ENCODE measurements at regions not wholly inside any gene's neighbourhood (a gene's known extent, or its start where the extent isn't known, plus 50 kb on each side); places are given as distances from the start of the nearest gene placed in this dataset.

GRCh38 chrX:39905946-39906345, 191.8 kb downstream of the BCOR start:
- TF ChIP-seq CTCF (IDR thresholded peaks at IDR 0.05) (no peak), POLR2A (IDR thresholded peaks at IDR 0.05) (no peak)
- Histone ChIP-seq H3K27ac (no peak overlapping the region), H3K4me3 (no peak overlapping the region), H3K27me3 (no peaks in the 10 kb centered on the region), H3K4me1 (peaks cover 0 to 14% (median 4%) of the 10 kb centered on the region in 4 donors), H3K36me3 (no peaks in the 10 kb centered on the region), H3K9me3 (no peaks in the 10 kb centered on the region)
- DNase-seq (ENCODE audit: low spot score in 2 of 2), result no peak
- WGBS, 2 donors, result 45 to 80% methylated on average over 11 of the region's 11 CpGs

GRCh38 chrX:39907964-39908661, 189.6 kb downstream of the BCOR start:
- peak; percentile 18 to 24 for DNase-seq (ENCODE audit: low spot score in 2 of 2)
- Histone ChIP-seq H3K27me3 (no peaks in the 10 kb centered on the region), H3K27ac (no peak overlapping the region), H3K4me3 (no peak overlapping the region), H3K9me3 (no peaks in the 10 kb centered on the region), H3K4me1 (peaks cover 0 to 14% (median 4%) of the 10 kb centered on the region in 4 donors), H3K36me3 (no peaks in the 10 kb centered on the region)
- WGBS, 2 donors, result 35 to 55% methylated on average over 14 to 15 of the region's 16 CpGs
- TF ChIP-seq POLR2A (IDR thresholded peaks at IDR 0.05), result no peak
- no peak for TF ChIP-seq CTCF (IDR thresholded peaks at IDR 0.05)
- peak in 1 of 2 donors; percentile 22 for TF ChIP-seq EP300 (IDR thresholded peaks at IDR 0.05)

DNA sequence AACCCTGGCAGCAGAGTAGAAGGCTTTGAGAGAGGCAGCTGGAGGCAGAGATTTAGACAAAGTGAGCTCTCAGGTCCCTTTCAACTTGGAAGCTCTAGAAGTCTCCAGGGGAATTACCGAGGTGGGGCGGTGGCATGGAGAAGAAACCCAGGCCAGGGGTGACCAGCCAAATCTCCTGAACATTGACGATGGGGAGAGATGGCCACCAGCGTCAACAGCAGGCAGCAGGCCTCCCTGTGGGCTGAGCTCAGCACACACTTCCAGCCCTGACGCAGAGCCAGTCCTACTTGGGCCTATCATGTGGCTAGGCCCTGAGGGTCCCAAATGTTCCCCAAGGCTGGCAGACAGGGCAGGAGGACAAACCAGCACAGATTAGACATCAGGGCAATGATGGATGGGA, 187.8 kb downstream of the BCOR start:
- Histone ChIP-seq H3K36me3 (no peaks in the 10 kb centered on the region), H3K27me3 (no peaks in the 10 kb centered on the region), H3K27ac (no peak overlapping the region), H3K4me1 (peaks cover 0 to 11% (median 4%) of the 10 kb centered on the region in 4 donors), H3K9me3 (no peaks in the 10 kb centered on the region), H3K4me3 (no peak overlapping the region)
- TF ChIP-seq EP300 (IDR thresholded peaks at IDR 0.05) (no peak), POLR2A (IDR thresholded peaks at IDR 0.05) (no peak), CTCF (IDR thresholded peaks at IDR 0.05) (no peak)
- 90 to 93% methylated on average over 3 to 4 of the region's 5 CpGs for WGBS, 2 donors
- DNase-seq (ENCODE audit: low spot score in 2 of 2), result no peak

DNA sequence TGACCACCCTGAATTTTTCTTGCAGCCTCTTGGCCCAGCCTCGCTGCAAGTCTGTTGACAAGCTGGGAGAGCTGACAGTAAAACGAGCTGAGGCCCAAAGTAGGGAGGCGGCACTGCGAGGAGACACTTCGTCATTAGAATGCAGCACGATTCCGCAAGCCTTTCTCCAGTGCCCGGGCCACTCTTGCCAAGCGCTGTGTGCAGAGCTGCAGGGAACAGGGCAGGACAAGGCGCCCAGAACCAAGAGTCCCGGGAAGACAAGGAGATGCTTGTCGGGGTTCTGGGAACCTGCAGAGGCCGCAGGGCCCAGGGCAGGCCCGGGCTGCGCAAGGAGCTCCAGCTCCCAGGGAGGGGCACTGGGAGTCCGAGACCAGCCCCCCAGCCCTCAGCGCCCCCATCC, 187.1 kb downstream of the BCOR start:
- DNase-seq (ENCODE audit: low spot score in 2 of 2), result no peak
- H3K36me3 ChIP-seq, result no peaks in the 10 kb centered on the region
- H3K27ac ChIP-seq, result no peak overlapping the region
- H3K27me3 ChIP-seq, result no peaks in the 10 kb centered on the region
- peaks cover 0 to 11% (median 1%) of the 10 kb centered on the region in 4 donors for H3K4me1 ChIP-seq
- no peak for TF ChIP-seq EP300 (IDR thresholded peaks at IDR 0.05)
- H3K9me3 ChIP-seq, result no peaks in the 10 kb centered on the region
- H3K4me3 ChIP-seq, result no peak overlapping the region
- WGBS, 2 donors, result 82 to 84% methylated on average over 11 to 17 of the region's 17 CpGs

GRCh38 chrX:39911278-39911897, 186.4 kb downstream of the BCOR start:
- Histone ChIP-seq H3K27me3 (no peaks in the 10 kb centered on the region), H3K4me3 (no peak overlapping the region), H3K36me3 (no peaks in the 10 kb centered on the region), H3K4me1 (peaks cover 0 to 11% (median 0%) of the 10 kb centered on the region in 4 donors), H3K9me3 (no peaks in the 10 kb centered on the region), H3K27ac (no peak overlapping the region)
- WGBS, 2 donors, result 88 to 90% methylated on average over 10 to 14 of the region's 14 CpGs
- no peak for TF ChIP-seq POLR2A (IDR thresholded peaks at IDR 0.05)
- TF ChIP-seq EP300 (IDR thresholded peaks at IDR 0.05), result no peak
- TF ChIP-seq CTCF (IDR thresholded peaks at IDR 0.05), result no peak
- DNase-seq (ENCODE audit: low spot score in 2 of 2), result no peak
